ENCODE measurements at regions not wholly inside any gene's neighbourhood (a gene's known extent, or its start where the extent isn't known, plus 50 kb on each side); places are given as distances from the start of the nearest gene placed in this dataset.

- H3K27ac ChIP-seq (ENCODE audit: extremely low read depth, low read depth, low read length) = no peak overlapping the region
- ChIA-PET POLR2A (no interaction called here), CTCF (interaction anchor here (0.7 kb wide), 1 partner anchor 9 kb away, joined by 6 read pairs; no protein-coding TSS in a partner anchor)
- TF ChIP-seq ZNF555 (tag by site-specific recombination; conservative IDR thresholded peaks at IDR 0.05) (no peak), ZSCAN4 (tag by site-specific recombination; IDR thresholded peaks at IDR 0.05) (peak; percentile 69)
- no peaks in the 10 kb centered on the region for H3K4me1 ChIP-seq (ENCODE audit: control insufficient read depth, insufficient read depth, low read length)
- H3K36me3 ChIP-seq (ENCODE audit: control insufficient read depth in 2 of 2, insufficient read depth in 1 of 2, low read length in 2 of 2) = no peaks in the 10 kb centered on the region
- no peak overlapping the region for H3K4me3 ChIP-seq (ENCODE audit: low read depth, low read length)
- H3K9me3 ChIP-seq (ENCODE audit: control insufficient read depth, insufficient read depth, low read depth, low read length) = no peaks in the 10 kb centered on the region
Measured at GRCh38 chr12:22865822-22866221, 240.9 kb downstream of the ETNK1 start.

GRCh38 chr12:22866406-22866805, 241.4 kb downstream of the ETNK1 start:
- TF ChIP-seq ZNF362 (tag by site-specific recombination; IDR thresholded peaks at IDR 0.05) (no peak), SALL2 (tag by site-specific recombination; IDR thresholded peaks at IDR 0.05; ENCODE audit: borderline replicate concordance) (no peak), BCL11B (tag by site-specific recombination; IDR thresholded peaks at IDR 0.05; ENCODE audit: low read depth) (no peak), ZSCAN5A (tag by site-specific recombination; IDR thresholded peaks at IDR 0.05) (no peak), ZNF600 (tag by site-specific recombination; IDR thresholded peaks at IDR 0.05) (no peak), ZNF549 (tag by site-specific recombination; IDR thresholded peaks at IDR 0.05) (no peak), ZNF529 (tag by site-specific recombination; IDR thresholded peaks at IDR 0.05; ENCODE audit: insufficient replicate concordance) (no peak), MEIS1 (CRISPR knock-in tag; IDR thresholded peaks at IDR 0.05; ENCODE audit: borderline replicate concordance) (no peak)
- H3K4me3 ChIP-seq (ENCODE audit: low read depth, low read length) = no peak overlapping the region
- POLR2A ChIA-PET = no interaction called here
- CTCF ChIA-PET = interaction anchor here (0.7 kb wide), 1 partner anchor 10 kb away, joined by 6 read pairs; no protein-coding TSS in a partner anchor
- no peak overlapping the region for H3K27ac ChIP-seq (ENCODE audit: extremely low read depth, low read depth, low read length)
- H3K36me3 ChIP-seq (ENCODE audit: control insufficient read depth in 2 of 2, insufficient read depth in 1 of 2, low read length in 2 of 2) = no peaks in the 10 kb centered on the region
- H3K9me3 ChIP-seq (ENCODE audit: control insufficient read depth, insufficient read depth, low read depth, low read length) = no peaks in the 10 kb centered on the region
- no peaks in the 10 kb centered on the region for H3K4me1 ChIP-seq (ENCODE audit: control insufficient read depth, insufficient read depth, low read length)

GRCh38 chr12:22874151-22874550, 249.2 kb downstream of the ETNK1 start:
- Histone ChIP-seq H3K4me1 (ENCODE audit: control insufficient read depth, insufficient read depth, low read length) (no peaks in the 10 kb centered on the region), H3K36me3 (ENCODE audit: control insufficient read depth in 2 of 2, insufficient read depth in 1 of 2, low read length in 2 of 2) (no peaks in the 10 kb centered on the region), H3K27ac (ENCODE audit: extremely low read depth, low read depth, low read length) (no peak overlapping the region), H3K4me3 (ENCODE audit: low read depth, low read length) (no peak overlapping the region), H3K9me3 (ENCODE audit: control insufficient read depth, insufficient read depth, low read depth, low read length) (no peaks in the 10 kb centered on the region)
- ChIA-PET CTCF (interaction anchor here (0.6 to 1.6 kb wide), 2 partner anchors 17 to 191 kb away, joined by 3 to 6 read pairs; no protein-coding TSS in a partner anchor), POLR2A (no interaction called here)
- TF ChIP-seq MZF1 (tag by site-specific recombination; IDR thresholded peaks at IDR 0.05; ENCODE audit: borderline replicate concordance) (no peak), ZNF366 (tag by site-specific recombination; conservative IDR thresholded peaks at IDR 0.05) (no peak), ZNF335 (tag by site-specific recombination; conservative IDR thresholded peaks at IDR 0.05) (no peak), ZNF16 (tag by site-specific recombination; IDR thresholded peaks at IDR 0.05; ENCODE audit: low read depth) (no peak), ZNF677 (tag by site-specific recombination; IDR thresholded peaks at IDR 0.05) (no peak), ZNF776 (tag by site-specific recombination; IDR thresholded peaks at IDR 0.05; ENCODE audit: borderline replicate concordance) (no peak), TSHZ1 (tag by site-specific recombination; IDR thresholded peaks at IDR 0.05; ENCODE audit: borderline replicate concordance) (no peak), AEBP2 (tag by site-specific recombination; IDR thresholded peaks at IDR 0.05; ENCODE audit: borderline replicate concordance) (no peak), ZNF350 (tag by site-specific recombination; IDR thresholded peaks at IDR 0.05) (no peak), ZNF600 (tag by site-specific recombination; IDR thresholded peaks at IDR 0.05) (no peak)
